Hepatocyte (in vitro differentiated cells): ENCODE measurements at regions not wholly inside any gene's neighbourhood (a gene's known extent, or its start where the extent isn't known, plus 50 kb on each side); places are given as distances from the start of the nearest gene placed in this dataset.

ENCODE experiments used
- DNase-seq: peaks from one replicate; pipeline ENCODE4 v3.0.0-alpha.2; 2016; ENCODE audit warnings: low spot score
- H2AFZ ChIP-seq: fragments of 200-600 bp; sonication (generic); 2 replicates; pipeline ENCODE4 v1.6.0; 2016; ENCODE audit warnings: antibody characterized with exemption, mild to moderate bottlenecking
- H3K27ac ChIP-seq: fragments of 200-600 bp; sonication (generic); 2 replicates; pipeline ENCODE4 v1.5.1; 2016; ENCODE audit warnings: mild to moderate bottlenecking
- H3K27me3 ChIP-seq: fragments of 200-600 bp; sonication (generic); 2 replicates; pipeline ENCODE4 v1.6.1; 2016
- H3K36me3 ChIP-seq: fragments of 200-600 bp; sonication (generic); replicated peaks from 2 replicates; pipeline ENCODE4 v1.5.1; 2016; ENCODE audit warnings: low read depth; ENCODE audit not compliant: insufficient read depth
- H3K4me1 ChIP-seq: fragments of 200-600 bp; sonication (generic); 2 replicates; pipeline ENCODE4 v1.5.1; 2016; ENCODE audit warnings: mild to moderate bottlenecking, moderate library complexity; ENCODE audit not compliant: insufficient read depth
- H3K4me2 ChIP-seq: fragments of 200-600 bp; sonication (generic); 2 replicates; pipeline ENCODE4 v1.6.0; 2016
- H3K4me3 ChIP-seq: fragments of 200-600 bp; sonication (generic); 2 replicates; pipeline ENCODE4 v1.5.1; 2016; ENCODE audit warnings: mild to moderate bottlenecking
- H3K79me2 ChIP-seq: fragments of 200-600 bp; sonication (generic); 2 replicates; pipeline ENCODE4 v1.6.0; 2017; ENCODE audit warnings: mild to moderate bottlenecking
- H3K9me2 ChIP-seq: fragments of 200-600 bp; sonication (generic); replicated peaks from 2 replicates; pipeline ENCODE4 v1.6.0; 2017; ENCODE audit warnings: mild to moderate bottlenecking; ENCODE audit not compliant: insufficient read depth
- H3K9me3 ChIP-seq: fragments of 200-600 bp; sonication (generic); 2 replicates; pipeline ENCODE4 v1.5.1; 2016; ENCODE audit warnings: low read depth, mild to moderate bottlenecking
- H4K20me1 ChIP-seq: fragments of 200-600 bp; sonication (generic); 2 replicates; pipeline ENCODE4 v1.6.0; 2016; ENCODE audit warnings: mild to moderate bottlenecking; ENCODE audit not compliant: insufficient read depth, poor library complexity, severe bottlenecking
- CTCF ChIP-seq: fragments of 200-600 bp; sonication (generic); IDR thresholded peaks from 2 replicates; pipeline ENCODE4 v1.5.1; 2016; ENCODE audit warnings: antibody characterized with exemption, mild to moderate bottlenecking; ENCODE audit not compliant: poor library complexity
- EZH2 ChIP-seq: fragments of 200-600 bp; sonication (generic); IDR thresholded peaks from 2 replicates; pipeline ENCODE4 v1.6.1; 2016; ENCODE audit warnings: antibody characterized with exemption, mild to moderate bottlenecking, borderline replicate concordance
- EZH2phosphoT487 ChIP-seq: fragments of 200-600 bp; sonication (generic); IDR thresholded peaks from one replicate; pipeline ENCODE4 v1.6.1; 2018; ENCODE audit warnings: antibody characterized with exemption, mild to moderate bottlenecking, low read depth, moderate library complexity; ENCODE audit not compliant: unreplicated experiment, severe bottlenecking
- WGBS: methylation state at CpG from one replicate; pipeline ENCODE4 v1.1.6; 2016; ENCODE audit warnings: low lambda C conversion rate; ENCODE audit errors: missing lambda C conversion rate; 5-methylcytosine and 5-hydroxymethylcytosine counted together

GRCh38 chr18:77990901-77991300 is 741.3 kb downstream of the GALR1 start:
- Histone ChIP-seq H4K20me1 (no peaks in the 10 kb centered on the region), H3K27me3 (no peaks in the 10 kb centered on the region), H3K36me3 (no peaks in the 10 kb centered on the region), H3K4me1 (no peaks in the 10 kb centered on the region), H2AFZ (no peak overlapping the region), H3K9me3 (no peaks in the 10 kb centered on the region), H3K79me2 (no peaks in the 10 kb centered on the region), H3K9me2 (no peaks in the 10 kb centered on the region), H3K4me3 (no peak overlapping the region), H3K4me2 (no peak overlapping the region), H3K27ac (no peak overlapping the region)
- 95% methylated on average over 13 of the region's 13 CpGs for WGBS
- no peak for DNase-seq
- TF ChIP-seq CTCF, result no peak
- TF ChIP-seq EZH2phosphoT487, result no peak
- no peak for TF ChIP-seq EZH2

- Histone ChIP-seq H2AFZ (no peak overlapping the region), H3K9me2 (no peaks in the 10 kb centered on the region), H4K20me1 (no peaks in the 10 kb centered on the region), H3K27ac (no peak overlapping the region), H3K36me3 (no peaks in the 10 kb centered on the region), H3K4me1 (no peaks in the 10 kb centered on the region), H3K4me3 (no peak overlapping the region), H3K27me3 (no peaks in the 10 kb centered on the region), H3K9me3 (no peaks in the 10 kb centered on the region), H3K4me2 (no peak overlapping the region), H3K79me2 (no peaks in the 10 kb centered on the region)
- DNase-seq, result no peak
- WGBS, result 92% methylated on average over 8 of the region's 8 CpGs
- TF ChIP-seq EZH2 (no peak), CTCF (no peak), EZH2phosphoT487 (no peak)
Measured at GRCh38 chr18:77992057-77992456, 742.4 kb downstream of the GALR1 start.

GRCh38 chr18:77993188-77993981 is 743.7 kb downstream of the GALR1 start:
- Histone ChIP-seq H3K4me2 (no peak overlapping the region), H3K27ac (no peak overlapping the region), H3K9me3 (no peaks in the 10 kb centered on the region), H3K27me3 (no peaks in the 10 kb centered on the region), H3K4me3 (no peak overlapping the region), H3K36me3 (no peaks in the 10 kb centered on the region), H2AFZ (no peak overlapping the region), H3K79me2 (no peaks in the 10 kb centered on the region), H3K9me2 (no peaks in the 10 kb centered on the region), H3K4me1 (no peaks in the 10 kb centered on the region), H4K20me1 (no peaks in the 10 kb centered on the region)
- WGBS, result 96% methylated on average over 24 of the region's 25 CpGs
- DNase-seq, result no peak
- TF ChIP-seq CTCF (no peak), EZH2 (no peak)
